GM20000 (cell line): ENCODE measurements at regions not wholly inside any gene's neighbourhood (a gene's known extent, or its start where the extent isn't known, plus 50 kb on each side); places are given as distances from the start of the nearest gene placed in this dataset.

ENCODE experiments used
- DNase-seq: peaks from one replicate; pipeline ENCODE4 v3.0.0; 2012; ENCODE audit warnings: low spot score
- CTCF ChIP-seq: IDR thresholded peaks from 2 replicates; pipeline ENCODE4 v1.5.1; 2012; ENCODE audit warnings: mild to moderate bottlenecking, control low read depth; ENCODE audit errors: extremely low read depth, missing control alignments

- no peak for TF ChIP-seq CTCF
- no peak for DNase-seq
Observed at GRCh38 chr4:178966644-178967043, 1524.4 kb upstream of the AGA start.

- no peak for DNase-seq
- no peak for TF ChIP-seq CTCF
Observed at GRCh38 chr4:178970433-178971140, 1528.3 kb upstream of the AGA start.

DNA sequence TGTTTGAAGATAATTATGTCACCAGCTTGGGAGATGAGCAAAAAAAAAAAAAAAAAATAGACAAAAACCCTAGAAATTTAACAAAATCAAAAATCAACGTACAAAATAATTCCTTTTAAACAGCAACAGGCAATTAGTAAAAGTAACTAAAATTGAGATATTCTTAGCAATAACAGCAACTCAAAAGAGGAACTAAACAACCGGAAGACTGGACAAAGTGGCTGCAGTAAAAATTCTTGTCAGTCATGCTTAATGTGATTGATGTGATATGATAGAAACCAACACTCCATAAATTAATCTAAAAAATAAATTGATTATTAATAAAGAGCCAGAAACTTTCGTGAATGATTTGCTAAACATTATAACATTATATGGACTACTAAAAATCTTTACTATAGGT lies 1534.6 kb upstream of the AGA start:
- no peak for DNase-seq
- no peak for TF ChIP-seq CTCF

GRCh38 chr4:178993306-178993705 lies 1551.1 kb upstream of the AGA start:
- no peak for DNase-seq
- TF ChIP-seq CTCF, result no peak

GRCh38 chr4:179001918-179002317 lies 1559.7 kb upstream of the AGA start:
- TF ChIP-seq CTCF, result no peak
- no peak for DNase-seq

- no peak for TF ChIP-seq CTCF
- DNase-seq, result no peak
Observed at GRCh38 chr4:179007755-179008154, 1565.5 kb upstream of the AGA start.

GRCh38 chr4:179017581-179017980 lies 1575.3 kb upstream of the AGA start:
- no peak for TF ChIP-seq CTCF
- DNase-seq, result no peak
